GM12891 (cell line): ENCODE measurements at regions not wholly inside any gene's neighbourhood (a gene's known extent, or its start where the extent isn't known, plus 50 kb on each side); places are given as distances from the start of the nearest gene placed in this dataset.

ENCODE experiments used
- DNase-seq: peaks from one replicate; pipeline ENCODE4 v3.0.0; 2011; ENCODE audit warnings: low spot score; ENCODE audit not compliant: insufficient read length
- FAIRE-seq: peaks from 2 replicates; lab custom pipeline; 2011; peaks lifted over from hg19 to GRCh38; lab: Jason Lieb, UNC
- PAX5 ChIP-seq: IDR thresholded peaks from 2 replicates; pipeline ENCODE4 v1.6.1; 2011; ENCODE audit warnings: low read length, moderate library complexity, mild to moderate bottlenecking; ENCODE audit not compliant: insufficient read depth, severe bottlenecking
- POLR2A ChIP-seq: IDR thresholded peaks from 2 replicates; pipeline ENCODE4 v1.6.1; 2011; ENCODE audit warnings: low read depth, low read length, control low read depth
- POLR2AphosphoS5 ChIP-seq: IDR thresholded peaks from 2 replicates; pipeline ENCODE4 v1.6.1; 2011; ENCODE audit warnings: low read depth, low read length, control low read depth
- POU2F2 ChIP-seq: IDR thresholded peaks from 2 replicates; pipeline ENCODE4 v1.6.1; 2011; ENCODE audit warnings: low read depth, mild to moderate bottlenecking, control low read depth, low read length, moderate library complexity
- SPI1 ChIP-seq: IDR thresholded peaks from 2 replicates; pipeline ENCODE4 v1.6.1; 2011; ENCODE audit warnings: low read depth, low read length, control low read depth
- TAF1 ChIP-seq: IDR thresholded peaks from 2 replicates; pipeline ENCODE4 v1.6.1; 2011; ENCODE audit warnings: low read depth, low read length, control low read depth

DNA sequence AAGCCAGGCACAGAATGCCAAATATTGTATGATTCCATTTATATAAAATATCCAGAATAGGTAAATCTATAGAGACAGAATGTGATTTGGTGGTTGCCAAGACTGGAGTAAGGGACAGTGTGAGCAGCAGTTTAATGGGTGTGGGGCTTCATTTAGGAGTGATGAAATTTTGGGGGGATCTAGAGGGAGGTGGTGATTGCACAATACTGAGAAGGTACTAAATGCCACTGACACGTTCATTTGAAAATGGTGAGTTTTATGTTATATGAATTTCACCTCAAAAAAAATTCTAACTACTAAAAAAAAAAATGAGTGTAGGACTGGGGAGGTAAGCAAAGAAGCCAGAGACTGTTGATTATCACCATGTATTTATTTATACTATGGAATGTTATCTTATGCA lies 974.5 kb upstream of the ZEB2 start:
- DNase-seq (no peak), FAIRE-seq (no peak)
- TF ChIP-seq TAF1, result no peak
- no peak for TF ChIP-seq POLR2A
- TF ChIP-seq PAX5, result no peak

DNA sequence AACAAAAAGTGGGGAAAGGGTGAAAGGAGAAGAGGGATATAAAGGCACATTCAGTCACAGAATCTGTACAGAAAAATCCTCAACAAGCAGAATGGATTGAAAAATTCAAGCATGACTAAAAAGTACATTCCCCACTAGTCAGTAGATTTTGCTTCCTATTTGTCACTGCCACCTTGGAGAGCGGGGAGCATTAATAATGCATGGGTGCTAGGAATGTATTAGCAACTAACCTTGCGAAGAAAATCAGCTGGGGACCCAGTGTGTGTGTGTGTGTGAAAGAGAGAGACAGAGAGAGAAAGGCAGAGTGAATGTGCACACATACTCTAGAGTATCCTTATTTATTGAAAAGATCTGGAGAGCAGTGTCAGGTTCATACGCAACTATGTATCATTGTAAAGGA lies 968.7 kb upstream of the ZEB2 start:
- FAIRE-seq (no peak), DNase-seq (no peak)
- TF ChIP-seq SPI1, result no peak
- TF ChIP-seq POLR2AphosphoS5, result no peak
- TF ChIP-seq TAF1, result no peak
- no peak for TF ChIP-seq POLR2A
- no peak for TF ChIP-seq POU2F2
- TF ChIP-seq PAX5, result no peak

DNA sequence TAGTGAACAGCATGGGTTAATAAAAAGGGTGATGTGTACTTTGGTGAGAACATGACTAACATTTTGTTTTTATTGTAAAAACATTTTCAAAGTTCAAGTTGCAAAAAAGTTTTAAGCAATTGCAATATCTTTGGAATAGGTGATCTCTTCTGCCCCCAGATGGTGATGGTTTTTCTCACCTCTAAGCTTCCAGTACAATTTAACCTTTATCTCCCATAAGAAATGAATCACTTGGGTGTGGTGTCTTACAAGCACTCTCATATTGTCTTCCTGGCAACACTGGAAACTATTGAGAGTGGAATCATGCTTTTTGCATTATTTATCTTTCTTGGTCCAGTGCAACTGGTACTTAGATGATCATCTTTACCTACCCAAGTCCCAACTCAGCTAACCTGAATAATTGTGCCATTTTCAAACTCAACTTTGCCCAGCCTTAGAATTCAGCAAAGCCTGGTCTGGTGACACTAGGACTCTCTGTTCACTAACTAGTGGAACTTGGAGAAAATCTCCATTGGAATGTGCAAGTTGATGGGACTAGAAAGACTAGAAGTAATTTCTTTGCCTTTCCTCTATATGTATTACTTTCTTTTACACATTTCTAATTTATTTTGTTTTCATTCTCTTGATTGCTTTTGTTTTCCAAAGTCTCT lies 964.7 kb upstream of the ZEB2 start:
- FAIRE-seq (no peak), DNase-seq (no peak)

DNA sequence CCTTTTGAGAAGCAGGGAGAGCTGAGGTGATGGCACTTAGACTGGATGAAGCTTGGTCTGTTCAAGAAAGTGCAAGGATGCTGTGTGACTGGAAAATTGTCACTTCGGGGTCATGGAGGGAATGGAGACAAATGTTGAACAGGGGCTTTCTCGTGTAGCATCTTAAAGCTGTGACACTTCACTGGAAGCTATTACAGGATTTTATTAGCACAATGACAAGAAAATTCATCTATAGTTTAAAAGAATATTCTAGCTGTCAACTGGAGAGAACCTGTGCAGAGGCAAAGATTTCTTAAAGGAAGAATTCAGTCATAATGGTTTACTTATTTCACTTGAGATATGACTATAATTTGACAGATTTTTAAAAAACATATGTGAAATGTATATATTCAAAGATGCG lies 963.9 kb upstream of the ZEB2 start:
- FAIRE-seq, result no peak
- no peak for DNase-seq
- no peak for TF ChIP-seq POLR2A
- TF ChIP-seq SPI1, result no peak
- no peak for TF ChIP-seq TAF1
- no peak for TF ChIP-seq POU2F2
- no peak for TF ChIP-seq PAX5

More for the DNA sequence above, 964.7 kb upstream of the ZEB2 start:
- TF ChIP-seq TAF1 (no peak), PAX5 (no peak), POLR2A (no peak), SPI1 (no peak), POLR2AphosphoS5 (no peak), POU2F2 (no peak)

DNA sequence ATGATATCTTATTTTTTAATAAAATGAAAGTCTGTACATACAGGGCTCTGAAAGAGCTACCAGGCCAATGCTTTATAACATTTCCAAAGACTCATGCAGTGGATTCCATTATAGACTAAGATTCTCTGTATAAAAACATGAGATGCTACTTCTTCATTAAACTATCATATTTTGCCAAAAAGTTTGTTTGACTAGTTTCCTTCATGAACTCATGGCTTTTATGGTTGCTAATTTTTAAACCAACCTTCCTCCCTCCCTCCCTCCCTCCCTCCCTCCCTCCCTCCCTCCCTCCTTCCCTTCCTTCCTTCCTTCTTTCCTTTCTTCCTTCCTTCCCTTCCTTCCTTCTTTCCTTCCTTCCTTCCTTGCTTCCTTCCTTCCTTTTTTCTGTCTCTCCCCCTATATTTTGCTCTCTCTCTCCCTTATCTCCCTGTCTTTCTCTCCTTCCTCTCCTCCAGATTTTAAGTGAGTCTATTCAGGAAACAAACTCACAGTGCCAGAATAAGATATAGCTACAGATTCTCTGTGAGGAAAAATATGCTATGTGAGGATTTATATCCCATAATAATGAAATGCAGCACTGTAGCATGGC lies 961.5 kb upstream of the ZEB2 start:
- no peak for FAIRE-seq
- no peak for TF ChIP-seq POLR2AphosphoS5
- no peak for TF ChIP-seq POLR2A
- no peak for TF ChIP-seq TAF1
- TF ChIP-seq POU2F2, result no peak
- TF ChIP-seq PAX5, result no peak
- TF ChIP-seq SPI1, result no peak
- no peak for DNase-seq

DNA sequence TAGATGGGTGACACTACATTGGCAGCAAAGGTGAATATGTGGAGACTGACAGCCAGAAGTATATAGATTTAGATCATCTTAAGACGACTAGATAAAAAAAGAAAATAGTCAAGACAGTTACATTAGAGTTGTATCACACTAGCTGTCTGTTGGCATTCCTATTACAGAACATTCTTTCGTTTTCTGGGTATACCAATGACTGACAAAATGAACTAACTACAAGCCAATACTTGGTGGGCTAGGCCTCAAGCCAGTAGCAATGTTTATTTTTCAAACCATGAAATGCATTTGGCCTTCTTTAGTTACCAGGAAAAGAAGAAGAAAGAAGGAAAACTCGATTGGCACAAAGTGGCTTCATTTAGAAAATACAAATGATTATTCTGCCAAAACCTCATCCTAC lies 944.9 kb upstream of the ZEB2 start:
- DNase-seq (no peak), FAIRE-seq (no peak)
- no peak for TF ChIP-seq PAX5
- TF ChIP-seq POLR2AphosphoS5, result no peak
- no peak for TF ChIP-seq TAF1
- no peak for TF ChIP-seq POU2F2
- no peak for TF ChIP-seq POLR2A
- no peak for TF ChIP-seq SPI1

DNA sequence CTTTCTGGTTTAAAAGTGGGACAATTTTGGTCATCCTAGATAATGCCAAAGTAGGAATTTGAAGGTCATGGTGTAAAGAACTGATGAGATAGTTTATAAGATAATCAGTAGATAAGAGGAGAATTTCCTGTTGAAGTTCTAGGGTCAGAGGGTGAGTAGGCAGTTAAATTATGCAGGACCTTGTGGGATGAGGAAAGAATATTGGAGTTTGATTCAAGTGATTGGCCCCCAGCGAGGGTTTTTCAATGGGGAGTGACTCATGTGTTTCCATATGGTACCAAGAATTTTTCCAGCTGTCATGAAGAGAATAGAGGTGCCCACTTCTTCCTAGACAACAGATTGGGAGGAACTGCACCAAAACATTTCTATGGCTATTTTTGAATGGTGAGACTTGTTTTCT lies 940.2 kb upstream of the ZEB2 start:
- FAIRE-seq (no peak), DNase-seq (no peak)
- TF ChIP-seq POLR2A (no peak), PAX5 (no peak), POLR2AphosphoS5 (no peak), SPI1 (no peak), TAF1 (no peak), POU2F2 (no peak)

DNA sequence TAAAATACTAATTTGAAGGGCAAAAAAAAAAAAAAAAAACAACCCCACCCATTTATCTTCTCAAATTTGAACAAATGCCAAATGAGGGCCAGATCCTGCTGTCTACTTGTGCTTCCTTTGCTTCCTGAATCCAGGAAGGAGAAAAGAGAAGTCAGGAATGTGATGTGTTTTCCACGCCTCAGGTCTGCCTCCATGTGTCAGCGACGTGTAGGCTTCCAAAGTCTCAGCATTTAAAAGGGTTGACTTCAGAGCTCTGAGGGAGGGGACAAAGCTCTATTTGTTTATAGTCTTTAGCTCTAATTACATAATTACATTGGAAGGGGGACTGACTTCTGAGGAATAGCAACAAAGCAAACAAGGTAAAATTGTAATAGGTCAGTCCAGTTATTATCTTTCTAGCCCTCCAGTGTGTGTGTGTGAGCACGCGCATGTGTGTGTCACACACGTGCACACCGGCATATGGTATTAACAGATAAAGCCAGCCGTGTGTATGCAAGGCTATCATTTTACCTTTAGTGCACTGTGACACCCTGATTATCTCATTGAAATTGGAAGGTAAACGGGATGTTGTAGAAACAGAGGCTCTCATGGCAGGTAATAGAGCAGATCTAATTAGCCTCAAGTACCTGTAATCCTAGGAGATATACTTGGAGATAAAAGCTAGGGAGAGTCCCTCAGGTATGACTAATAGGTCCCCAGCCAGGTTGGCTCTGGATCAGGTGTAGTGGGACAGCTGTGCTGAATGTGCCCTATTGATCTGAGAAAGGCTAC lies 911.4 kb upstream of the ZEB2 start:
- FAIRE-seq (no peak), DNase-seq (no peak)
- TF ChIP-seq PAX5 (no peak), POLR2A (no peak), SPI1 (no peak), POU2F2 (no peak), TAF1 (no peak), POLR2AphosphoS5 (no peak)

DNA sequence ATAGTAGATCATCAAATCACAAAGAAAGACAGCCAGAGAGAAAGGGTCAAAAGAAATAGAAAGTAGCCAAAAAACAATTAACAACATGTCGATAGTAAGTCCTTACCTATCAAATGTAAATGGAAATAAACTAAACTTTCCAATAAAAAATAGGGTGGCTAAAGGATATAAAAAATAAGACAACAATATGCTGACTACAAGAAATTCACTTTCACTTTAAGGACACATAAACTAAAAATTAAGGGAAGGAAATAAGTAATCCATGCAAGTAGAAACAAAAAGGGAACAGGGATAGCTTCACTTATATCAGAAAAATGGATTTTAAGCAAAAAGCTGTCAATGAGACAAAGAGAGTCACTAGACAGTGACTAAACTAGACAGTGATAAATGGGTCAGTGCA lies 903.9 kb upstream of the ZEB2 start:
- DNase-seq, result no peak
- TF ChIP-seq SPI1 (no peak), POLR2A (no peak), POLR2AphosphoS5 (no peak), POU2F2 (no peak), PAX5 (no peak), TAF1 (no peak)
- FAIRE-seq, result no peak
